K562 (cell line): ENCODE measurements at regions not wholly inside any gene's neighbourhood (a gene's known extent, or its start where the extent isn't known, plus 50 kb on each side); places are given as distances from the start of the nearest gene placed in this dataset.

Experiments
- ATAC-seq: fragments of 200-7000 bp; cut with Tn5 transposase; 3 replicates; pipeline ENCODE4 v1.9.1; 2020; ENCODE audit warnings: moderate library complexity
- BruUV-seq: library from RNA; stranded (reverse); fragments of 400-500 nt; replicated peaks from 2 replicates; lab custom pipeline; 2021; lab: Mats Ljungman, UMichigan
- CTCF ChIA-PET: fragments of 300-600 bp; formaldehyde crosslinking; extraction: SDS; loops from one replicate; lab custom pipeline; 2021; ENCODE audit warnings: low intra/inter-chr PET ratio; lab: Yijun Ruan, JAX
- POLR2A ChIA-PET: fragments of 300-600, 350-650 bp; sonication (Branson Sonifier 250); formaldehyde crosslinking; extraction: SDS; loops from one replicate; lab custom pipeline; 2021; ENCODE audit warnings: antibody characterized with exemption, inconsistent platforms; lab: Yijun Ruan, JAX
- DNase-seq, 4 experiments: peaks; one replicate each; pipeline versions ENCODE4 v3.0.0 to v3.0.0-alpha.2; 2011 to 2018; ENCODE audit warnings: low spot score in 3 of 4, mixed read lengths in 3 of 4; ENCODE audit errors: extremely low read depth in 1 of 4
- FAIRE-seq: peaks from 2 replicates; lab custom pipeline; 2011; peaks lifted over from hg19 to GRCh38; lab: Jason Lieb, UNC
- H2AFZ ChIP-seq: 2 replicates; pipeline ENCODE4 v1.6.0; 2011; ENCODE audit warnings: low read depth, low read length, control low read depth, inconsistent platforms
- H3K27ac ChIP-seq: fragments of 200-600 bp; 3 replicates; pipeline ENCODE4 v1.8.0; 2011; ENCODE audit warnings: low read depth, mild to moderate bottlenecking, control low read depth, inconsistent platforms, low read length, moderate library complexity, mixed read lengths; ENCODE audit errors: extremely low read depth
- H3K27me3 ChIP-seq, 2 experiments: fragments of 300-600 bp in 1 of 2; 2 replicates in 1 of 2; 3 replicates in 1 of 2; pipeline versions ENCODE4 v1.6.0 to v1.8.0; 2011; ENCODE audit warnings: inconsistent platforms in 2 of 2, low read length in 2 of 2, mild to moderate bottlenecking in 1 of 2, mixed read lengths in 1 of 2, moderate library complexity in 1 of 2; ENCODE audit not compliant: control insufficient read depth in 2 of 2, insufficient read depth in 2 of 2
- H3K36me3 ChIP-seq: fragments of 300-600 bp; 3 replicates; pipeline ENCODE4 v1.8.0; 2011; ENCODE audit warnings: mild to moderate bottlenecking, low read length, inconsistent platforms; ENCODE audit not compliant: control insufficient read depth, insufficient read depth
- H3K4me1 ChIP-seq, 2 experiments: fragments of 200-600 bp in 1 of 2; replicated peaks in 1 of 2; 2 replicates in 1 of 2; 3 replicates in 1 of 2; pipeline versions ENCODE4 v1.5.1 to v1.8.0; 2011; ENCODE audit warnings: inconsistent platforms in 2 of 2, low read length in 2 of 2, mild to moderate bottlenecking in 1 of 2, mixed read lengths in 1 of 2, moderate library complexity in 1 of 2; ENCODE audit not compliant: control insufficient read depth in 2 of 2, insufficient read depth in 2 of 2
- H3K4me2 ChIP-seq: 2 replicates; pipeline ENCODE4 v1.6.1; 2011; ENCODE audit warnings: low read length, control low read depth, inconsistent platforms, mixed read lengths; ENCODE audit not compliant: insufficient read depth
- H3K4me3 ChIP-seq: fragments of 200-600 bp; sonication (generic), shearing (Covaris generic); 2 replicates; pipeline ENCODE4 v1.5.1; 2016; ENCODE audit warnings: control low read depth, inconsistent platforms
- H3K79me2 ChIP-seq: fragments of 200-600 bp; 3 replicates; pipeline ENCODE4 v1.8.0; 2011; ENCODE audit warnings: low read length, inconsistent platforms; ENCODE audit not compliant: control insufficient read depth, insufficient read depth
- H3K9ac ChIP-seq, 2 experiments: 2 replicates each; pipeline versions ENCODE4 v1.6.0 to v1.6.1; 2011; ENCODE audit warnings: low read depth in 2 of 2, low read length in 2 of 2, control low read depth in 1 of 2, inconsistent platforms in 1 of 2, mild to moderate bottlenecking in 1 of 2, mixed read lengths in 1 of 2; ENCODE audit not compliant: insufficient read depth in 1 of 2
- H3K9me1 ChIP-seq: one replicate; pipeline ENCODE4 v1.6.0; 2011; ENCODE audit warnings: inconsistent platforms, mild to moderate bottlenecking, low read length, moderate library complexity; ENCODE audit not compliant: control insufficient read depth, insufficient read depth
- H3K9me3 ChIP-seq: replicated peaks from 2 replicates; pipeline ENCODE4 v1.5.1; 2011; ENCODE audit warnings: low read depth, low read length, inconsistent platforms; ENCODE audit not compliant: control insufficient read depth, insufficient read depth
- H4K20me1 ChIP-seq: replicated peaks from 2 replicates; pipeline ENCODE4 v1.6.1; 2011; ENCODE audit warnings: low read length, inconsistent platforms, mixed read lengths; ENCODE audit not compliant: control insufficient read depth, insufficient read depth
- BRD9 ChIP-seq: fragments of 450-650 bp; IDR thresholded peaks from 2 replicates; pipeline ENCODE4 v1.6.1; 2018; ENCODE audit warnings: low read depth; ENCODE audit not compliant: partially characterized antibody
- CREBBP ChIP-seq: IDR thresholded peaks from one replicate; pipeline ENCODE4 v1.6.1; 2012; ENCODE audit warnings: low read depth, mild to moderate bottlenecking, control low read depth, inconsistent platforms, low read length
- ERF ChIP-seq: fragments of 450-650 bp; formaldehyde crosslinking; IDR thresholded peaks from 2 replicates; pipeline ENCODE4 v1.4.0; 2020; ENCODE audit warnings: mild to moderate bottlenecking, mixed read lengths
- KLF10 ChIP-seq: fragments of 250-450 bp; sonication (Bioruptor Pico); IDR thresholded peaks from 2 replicates; pipeline ENCODE4 v1.6.1; 2021; ENCODE audit warnings: matching md5 sums
- LARP7 ChIP-seq: fragments of 450-650 bp; IDR thresholded peaks from 2 replicates; pipeline ENCODE4 v1.6.1; 2016
- NCOA2 ChIP-seq, 2 experiments: fragments of 450-650 bp; IDR thresholded peaks; 2 replicates each; pipeline ENCODE4 v1.6.1; 2018; ENCODE audit warnings: mild to moderate bottlenecking in 2 of 2, moderate library complexity in 1 of 2; ENCODE audit not compliant: partially characterized antibody in 2 of 2
- PRMT5 ChIP-seq: sonication (generic); formaldehyde crosslinking; IDR thresholded peaks from 2 replicates; pipeline ENCODE4 v1.5.0; 2020; ENCODE audit warnings: missing genetic modification reagents
- SIX5 ChIP-seq, 2 experiments: IDR thresholded peaks; 2 replicates each; pipeline ENCODE4 v1.6.1; 2011; ENCODE audit warnings: low read length in 2 of 2, borderline replicate concordance in 1 of 2, low read depth in 1 of 2, mild to moderate bottlenecking in 1 of 2, moderate library complexity in 1 of 2; ENCODE audit not compliant: insufficient read depth in 1 of 2
- ZNF436 ChIP-seq: fragments of 250-450, 450-650 bp; sonication (Bioruptor Pico); formaldehyde crosslinking; IDR thresholded peaks from 2 replicates; pipeline ENCODE4 v1.7.0; 2020; ENCODE audit warnings: mild to moderate bottlenecking
- WGBS: fragments of 100-300 bp; shearing (Covaris generic); methylation state at CpG from one replicate; pipeline ENCODE4 v1.1.6; 2016; ENCODE audit warnings: low coverage, mixed read lengths; ENCODE audit not compliant: insufficient coverage; ENCODE audit errors: missing lambda C conversion rate; 5-methylcytosine and 5-hydroxymethylcytosine counted together
- in situ Hi-C: fragments of 300-500 bp; cut with MboI; formaldehyde crosslinking; loops from 4 replicates; pipeline ENCODE4 v1.15.0; 2018; ENCODE audit warnings: inconsistent platforms, mixed read lengths
- intact Hi-C: fragments of 100-400 bp; cut with micrococcal nuclease; formaldehyde crosslinking; loops from 2 replicates; pipeline ENCODE4 v1.14.2; 2022
- TF ChIP-seq, protein P1 (sequence below): sonication (generic); formaldehyde crosslinking; IDR thresholded peaks from 2 replicates; pipeline ENCODE4 v1.8.0; 2022; ENCODE audit warnings: mild to moderate bottlenecking, missing genetic modification reagents, borderline replicate concordance
- TF ChIP-seq, protein P2 (sequence below): fragments of 250-450 bp; sonication (Bioruptor Pico); IDR thresholded peaks from 2 replicates; pipeline ENCODE4 v1.5.0; 2020; ENCODE audit warnings: mild to moderate bottlenecking, borderline replicate concordance

DNA sequence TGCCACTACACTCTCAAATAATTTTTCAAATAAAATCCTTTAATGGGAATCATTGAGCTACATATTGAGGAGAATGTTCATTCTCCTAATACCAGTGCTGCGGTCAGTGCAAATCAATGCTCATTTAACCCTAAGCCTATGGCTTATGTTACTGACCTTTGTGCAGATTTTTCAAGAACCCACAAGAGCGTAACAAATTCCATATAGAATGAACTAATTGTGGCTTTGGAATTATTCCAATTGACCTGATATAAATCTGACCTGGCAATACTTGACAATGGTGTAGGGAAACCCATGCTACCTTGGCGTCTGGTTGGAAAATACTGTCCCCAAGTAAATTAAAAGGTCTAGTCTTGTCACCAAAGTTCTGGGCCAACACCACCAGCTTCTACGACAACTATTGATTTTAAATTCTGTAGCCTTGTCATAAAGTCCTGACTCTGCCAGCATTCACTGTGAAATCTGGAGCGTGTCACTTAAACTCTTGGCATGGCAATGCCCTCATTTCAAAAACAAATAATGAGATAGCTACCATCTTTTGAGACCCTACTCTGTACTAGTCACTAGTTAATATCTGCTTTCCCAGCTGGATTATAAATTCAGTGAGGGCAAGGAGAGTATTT is 320.9 kb downstream of the AHR start:
- no peaks in the 10 kb centered on the region for H3K27me3 ChIP-seq
- no peaks in the 10 kb centered on the region for H3K4me1 ChIP-seq
- POLR2A ChIA-PET: no interaction called here
- no peaks in the 10 kb centered on the region for H3K9me1 ChIP-seq
- no peaks in the 10 kb centered on the region for H3K9me3 ChIP-seq
- FAIRE-seq (no peak), DNase-seq (no peak), ATAC-seq (no peak)
- no peaks in the 10 kb centered on the region for H4K20me1 ChIP-seq
- no peak overlapping the region for H3K4me3 ChIP-seq
- H3K27ac ChIP-seq: no peak overlapping the region
- intact Hi-C loops (no loop called here), in situ Hi-C loops (no loop called here)
- no TSS peak for BruUV-seq
- no peaks in the 10 kb centered on the region for H3K79me2 ChIP-seq
- WGBS: 3% methylated on average over 5 of the region's 5 CpGs
- CTCF ChIA-PET: no interaction called here
- no peak overlapping the region for H3K4me2 ChIP-seq
- no peaks in the 10 kb centered on the region for H3K36me3 ChIP-seq
- H3K9ac ChIP-seq: no peak overlapping the region
- H2AFZ ChIP-seq: no peak overlapping the region
- no peak for TF ChIP-seq ZNF436 (CRISPR knock-in tag)
- TF ChIP-seq BRD9: no peak
- TF ChIP-seq LARP7: no peak
- TF ChIP-seq PRMT5 (CRISPR knock-in tag): no peak
- TF ChIP-seq CREBBP: no peak
- no peak for TF ChIP-seq KLF10 (CRISPR knock-in tag)
- TF ChIP-seq, protein P1, sequence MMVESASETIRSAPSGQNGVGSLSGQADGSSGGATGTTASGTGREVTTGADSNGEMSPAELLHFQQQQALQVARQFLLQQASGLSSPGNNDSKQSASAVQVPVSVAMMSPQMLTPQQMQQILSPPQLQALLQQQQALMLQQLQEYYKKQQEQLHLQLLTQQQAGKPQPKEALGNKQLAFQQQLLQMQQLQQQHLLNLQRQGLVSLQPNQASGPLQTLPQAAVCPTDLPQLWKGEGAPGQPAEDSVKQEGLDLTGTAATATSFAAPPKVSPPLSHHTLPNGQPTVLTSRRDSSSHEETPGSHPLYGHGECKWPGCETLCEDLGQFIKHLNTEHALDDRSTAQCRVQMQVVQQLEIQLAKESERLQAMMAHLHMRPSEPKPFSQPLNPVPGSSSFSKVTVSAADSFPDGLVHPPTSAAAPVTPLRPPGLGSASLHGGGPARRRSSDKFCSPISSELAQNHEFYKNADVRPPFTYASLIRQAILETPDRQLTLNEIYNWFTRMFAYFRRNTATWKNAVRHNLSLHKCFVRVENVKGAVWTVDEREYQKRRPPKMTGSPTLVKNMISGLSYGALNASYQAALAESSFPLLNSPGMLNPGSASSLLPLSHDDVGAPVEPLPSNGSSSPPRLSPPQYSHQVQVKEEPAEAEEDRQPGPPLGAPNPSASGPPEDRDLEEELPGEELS (CRISPR knock-in tag): no peak
- TF ChIP-seq, protein P2, sequence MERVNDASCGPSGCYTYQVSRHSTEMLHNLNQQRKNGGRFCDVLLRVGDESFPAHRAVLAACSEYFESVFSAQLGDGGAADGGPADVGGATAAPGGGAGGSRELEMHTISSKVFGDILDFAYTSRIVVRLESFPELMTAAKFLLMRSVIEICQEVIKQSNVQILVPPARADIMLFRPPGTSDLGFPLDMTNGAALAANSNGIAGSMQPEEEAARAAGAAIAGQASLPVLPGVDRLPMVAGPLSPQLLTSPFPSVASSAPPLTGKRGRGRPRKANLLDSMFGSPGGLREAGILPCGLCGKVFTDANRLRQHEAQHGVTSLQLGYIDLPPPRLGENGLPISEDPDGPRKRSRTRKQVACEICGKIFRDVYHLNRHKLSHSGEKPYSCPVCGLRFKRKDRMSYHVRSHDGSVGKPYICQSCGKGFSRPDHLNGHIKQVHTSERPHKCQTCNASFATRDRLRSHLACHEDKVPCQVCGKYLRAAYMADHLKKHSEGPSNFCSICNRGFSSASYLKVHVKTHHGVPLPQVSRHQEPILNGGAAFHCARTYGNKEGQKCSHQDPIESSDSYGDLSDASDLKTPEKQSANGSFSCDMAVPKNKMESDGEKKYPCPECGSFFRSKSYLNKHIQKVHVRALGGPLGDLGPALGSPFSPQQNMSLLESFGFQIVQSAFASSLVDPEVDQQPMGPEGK (CRISPR knock-in tag): no peak
- TF ChIP-seq NCOA2 (IDR thresholded peaks at IDR 0.05; ENCODE audit: partially characterized antibody in 2 of 2): no peak
- TF ChIP-seq ERF: no peak
- TF ChIP-seq SIX5 (IDR thresholded peaks at IDR 0.05; ENCODE audit: borderline replicate concordance in 1 of 2, insufficient read depth in 1 of 2, low read depth in 1 of 2, low read length in 2 of 2): no peak
